PC-9 (cell line): ENCODE measurements at regions not wholly inside any gene's neighbourhood (a gene's known extent, or its start where the extent isn't known, plus 50 kb on each side); places are given as distances from the start of the nearest gene placed in this dataset.
"Not testable (repeated sequence)": the region's sequence is repeated elsewhere in the genome, so short reads cannot be mapped to it uniquely, and the experiment has no call there.

ENCODE experiments used
- CTCF ChIP-seq: fragments of 200-600 bp; sonication (generic); conservative IDR thresholded peaks from 2 replicates; pipeline ENCODE4 v1.6.1; 2017; ENCODE audit warnings: mixed run types, antibody characterized with exemption, mild to moderate bottlenecking, moderate library complexity
- EZH2 ChIP-seq: fragments of 200-600 bp; sonication (generic); IDR thresholded peaks from 2 replicates; pipeline ENCODE4 v1.8.0; 2017; ENCODE audit warnings: antibody characterized with exemption, low read depth

GRCh38 chr9:106030146-106030545, 335.8 kb downstream of the TMEM38B start:
- TF ChIP-seq CTCF, EZH2: not testable (repeated sequence)
